HuH-7.5 (cell line): ENCODE measurements at regions not wholly inside any gene's neighbourhood (a gene's known extent, or its start where the extent isn't known, plus 50 kb on each side); places are given as distances from the start of the nearest gene placed in this dataset.

Experiments
- DNase-seq: peaks from one replicate; pipeline ENCODE4 v3.0.0; 2011; ENCODE audit warnings: low spot score

DNA sequence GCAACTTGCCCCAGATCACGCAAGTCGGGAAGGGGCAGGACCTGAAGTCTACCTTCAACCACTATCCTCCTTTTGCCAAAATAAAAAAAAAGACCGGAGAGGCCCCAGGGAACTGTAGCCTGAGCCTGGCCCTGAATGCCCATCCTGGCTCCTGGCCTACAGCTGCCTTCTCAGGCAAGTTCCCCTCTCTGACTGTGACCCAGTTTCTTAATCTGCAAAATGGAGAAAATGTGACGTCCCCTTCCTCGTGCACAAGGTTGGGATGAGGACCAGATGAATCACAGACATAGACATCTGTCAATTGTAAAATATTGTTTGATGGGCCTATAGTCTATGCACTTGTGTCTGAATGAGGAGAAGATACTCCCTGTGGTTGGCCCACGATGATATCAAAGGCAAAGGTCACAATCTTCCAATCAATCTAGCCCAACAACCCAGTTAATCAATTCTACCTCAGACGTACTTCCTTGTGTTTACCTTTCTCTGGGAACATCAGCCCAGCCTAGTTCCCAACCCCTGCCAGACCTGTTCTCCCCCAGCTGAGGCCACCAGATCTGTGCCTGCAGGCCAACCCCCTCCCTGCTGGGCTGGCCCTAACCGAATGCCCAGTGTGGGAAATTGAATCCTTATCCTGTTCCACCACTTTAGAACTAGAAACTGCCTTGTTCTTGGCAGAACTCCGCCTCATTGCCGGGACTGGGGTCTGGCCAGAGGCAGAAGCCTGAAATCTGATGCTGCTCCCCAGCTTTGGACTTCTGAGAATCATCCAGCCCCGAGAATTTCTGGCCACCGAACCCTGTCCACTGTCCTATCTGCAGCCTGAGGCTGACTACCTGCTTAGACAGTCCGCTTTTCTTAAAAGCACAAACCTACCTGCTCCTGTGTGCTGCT, 101.8 kb upstream of the LIPC start:
- no peak for DNase-seq

DNA sequence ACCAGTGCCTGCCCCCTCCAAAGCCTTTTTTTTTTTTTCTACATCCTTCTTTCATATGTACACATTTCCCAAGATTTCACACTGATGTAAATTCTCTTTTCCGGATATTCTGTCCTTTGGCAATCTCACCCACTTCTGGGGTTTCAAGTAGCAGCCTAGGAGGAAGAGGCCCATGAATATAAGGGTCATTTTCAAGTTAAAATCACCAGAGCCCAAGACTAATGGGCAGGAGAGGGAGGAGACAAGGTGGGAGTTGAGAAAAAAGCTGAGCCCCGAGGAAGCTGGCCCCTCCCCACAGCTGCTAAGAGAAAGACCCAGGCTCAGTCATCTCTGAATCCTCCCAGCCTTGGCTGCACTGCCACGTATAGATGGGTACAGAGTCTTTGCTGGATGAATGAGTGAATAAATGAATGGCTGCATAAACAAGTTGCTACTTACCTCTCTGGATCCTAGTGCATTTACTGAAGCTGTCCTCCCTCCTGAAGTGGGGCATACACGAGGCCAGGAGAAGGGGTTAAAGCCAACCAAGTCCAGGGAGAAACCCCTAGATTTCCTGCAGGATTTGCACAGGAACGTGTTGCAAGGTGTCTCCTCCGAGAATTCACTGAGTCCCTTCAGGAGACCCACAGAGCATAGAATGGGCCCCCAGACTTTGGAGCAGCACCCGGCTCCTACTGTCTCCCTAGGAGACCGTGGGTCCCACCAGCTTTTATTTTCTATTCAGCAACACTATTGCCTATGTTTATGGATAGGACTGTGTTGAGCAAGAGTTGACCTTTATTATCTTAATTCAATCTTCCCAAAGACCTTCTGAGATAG, 100.8 kb upstream of the LIPC start:
- no peak for DNase-seq

DNA sequence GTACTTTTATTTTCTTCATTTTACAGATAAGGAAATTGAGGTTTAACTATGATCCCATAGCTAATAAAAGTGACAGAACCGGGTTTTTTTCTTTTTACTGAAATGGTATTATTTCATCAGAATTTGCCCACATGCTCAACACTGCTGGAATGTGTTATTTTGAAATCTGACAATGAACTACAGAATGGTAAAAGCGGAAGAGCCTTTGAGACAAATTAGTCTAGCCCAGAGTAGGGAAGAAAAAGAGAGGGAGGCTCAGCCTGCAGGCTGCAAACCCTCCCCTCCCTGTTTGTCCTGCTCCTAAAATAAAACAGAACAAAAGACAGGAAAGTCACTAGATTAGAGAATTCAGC, 100.3 kb upstream of the LIPC start:
- DNase-seq: no peak

DNA sequence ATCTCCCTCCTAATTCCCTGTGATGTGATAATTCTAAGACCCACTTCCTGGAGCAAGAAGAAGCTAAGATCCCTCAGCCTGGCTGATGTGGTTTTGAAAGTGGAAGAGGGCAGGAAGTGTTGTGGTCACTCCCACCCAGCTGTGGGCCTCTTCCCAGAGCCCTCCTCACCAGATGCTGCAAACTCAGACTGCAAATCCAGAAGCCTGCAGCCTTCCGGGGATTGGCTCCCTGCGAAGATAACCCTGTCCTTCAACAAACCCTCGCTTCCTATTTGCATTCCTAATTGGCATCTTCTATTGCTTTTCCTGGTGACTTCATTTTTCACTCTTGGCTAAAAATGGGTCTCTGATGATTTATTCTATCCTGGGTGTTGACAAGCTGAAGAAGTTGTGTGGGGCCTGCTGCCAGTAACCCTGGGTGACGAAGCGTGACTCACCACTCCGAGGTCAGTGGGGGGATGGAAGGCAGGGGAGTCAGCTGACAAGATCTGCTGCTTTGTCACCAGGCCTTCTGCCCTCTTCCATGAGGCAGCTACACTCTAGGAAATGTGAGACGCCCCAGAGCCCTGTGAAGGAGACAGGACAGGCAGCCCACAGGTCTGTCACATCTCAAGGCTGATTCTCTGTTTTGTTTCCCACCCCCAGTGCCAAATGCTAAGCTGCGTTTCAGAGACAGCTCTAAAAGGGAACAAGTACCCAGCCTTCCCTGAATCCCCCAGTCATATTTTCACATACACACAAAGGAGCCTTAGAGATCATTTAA, 99.7 kb upstream of the LIPC start:
- no peak for DNase-seq

DNA sequence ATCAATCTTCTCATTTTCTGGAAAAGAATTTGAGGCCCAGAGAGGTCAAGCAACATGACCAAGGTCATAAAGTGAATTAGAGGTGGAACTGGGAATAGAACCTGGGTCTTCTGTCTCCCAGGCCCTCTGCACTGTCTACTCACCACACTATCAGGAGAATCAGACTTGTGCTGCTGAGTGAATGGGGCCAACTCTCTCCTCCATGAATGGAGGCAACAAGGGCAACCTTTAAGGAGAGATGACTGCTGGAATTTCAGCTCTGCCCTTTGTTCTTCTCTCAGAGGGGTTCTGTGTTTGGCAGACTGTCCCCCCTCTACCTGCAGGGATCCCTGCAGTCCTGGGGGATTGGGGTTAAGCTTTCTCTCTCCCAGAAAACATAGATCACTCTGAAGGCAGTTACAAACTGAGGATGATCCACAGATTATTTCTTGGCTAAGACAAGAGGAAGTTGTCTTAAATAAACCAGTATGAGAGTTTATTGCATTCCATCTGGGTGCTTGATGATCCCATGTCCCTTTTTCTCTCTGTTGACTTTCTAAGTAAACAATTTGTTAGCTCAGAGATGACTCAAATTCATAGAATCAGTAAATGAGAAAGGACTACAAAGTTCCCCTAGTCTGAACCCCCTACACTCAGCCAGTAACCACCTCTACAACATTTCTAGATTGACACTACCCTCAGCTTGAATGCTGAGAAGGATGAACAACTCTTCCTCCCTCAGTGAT, 99.0 kb upstream of the LIPC start:
- no peak for DNase-seq

DNA sequence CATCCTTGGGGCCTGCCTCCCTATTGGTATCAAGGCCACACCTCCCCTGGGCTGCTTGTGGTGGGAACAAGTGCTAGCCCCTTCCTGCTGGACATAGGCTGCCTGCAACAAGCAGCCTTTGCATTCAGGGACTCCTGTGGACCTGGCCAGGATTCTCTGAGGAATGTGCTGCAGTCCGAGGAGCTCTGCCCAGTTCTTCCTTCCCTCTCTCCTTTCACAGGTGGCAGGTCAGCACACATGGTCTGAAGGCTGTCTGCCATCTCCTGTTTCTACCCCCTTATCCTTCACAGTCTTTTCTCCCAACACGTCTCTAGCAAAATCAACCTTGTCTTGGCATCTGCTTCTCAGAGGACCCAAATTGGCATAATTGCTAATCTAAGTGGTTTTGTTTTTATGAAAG, 97.0 kb upstream of the LIPC start:
- DNase-seq: no peak

DNA sequence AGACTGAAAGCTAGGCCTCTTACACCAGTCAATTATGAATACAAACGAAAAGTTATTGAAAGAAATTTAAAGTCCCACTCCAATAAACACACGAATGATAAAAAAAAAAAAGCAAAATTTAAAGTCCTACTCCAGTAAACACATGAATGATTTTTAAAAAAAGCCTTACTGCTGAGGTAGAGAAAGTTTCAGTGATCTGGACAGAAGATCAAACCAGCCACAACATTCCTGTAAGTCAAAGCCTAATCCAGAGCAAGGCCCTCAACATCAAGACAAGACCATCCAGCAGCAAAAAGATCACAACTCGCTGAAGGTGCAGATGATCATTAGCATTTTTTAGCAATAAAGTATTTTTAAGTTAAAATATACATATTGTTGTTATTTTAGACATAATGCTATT, 95.6 kb upstream of the LIPC start:
- no peak for DNase-seq

DNA sequence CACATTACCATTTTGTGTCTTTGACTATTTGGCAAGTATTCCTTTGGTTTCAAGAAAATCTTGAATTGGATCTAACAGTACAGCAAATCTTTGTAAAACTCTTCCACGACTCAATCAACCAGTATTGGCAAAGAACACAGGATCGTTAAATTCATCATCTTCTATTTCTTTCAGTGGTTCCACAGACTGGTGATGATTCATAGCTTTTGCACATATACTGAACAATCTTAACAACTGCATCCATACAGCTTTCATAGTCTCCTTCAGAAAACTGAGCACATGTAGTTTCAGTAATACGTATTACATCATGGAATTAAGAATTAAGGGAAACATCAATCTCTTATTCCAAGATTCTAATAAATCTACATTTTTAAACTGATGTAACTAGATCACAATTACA, 91.6 kb upstream of the LIPC start:
- DNase-seq: no peak

DNA sequence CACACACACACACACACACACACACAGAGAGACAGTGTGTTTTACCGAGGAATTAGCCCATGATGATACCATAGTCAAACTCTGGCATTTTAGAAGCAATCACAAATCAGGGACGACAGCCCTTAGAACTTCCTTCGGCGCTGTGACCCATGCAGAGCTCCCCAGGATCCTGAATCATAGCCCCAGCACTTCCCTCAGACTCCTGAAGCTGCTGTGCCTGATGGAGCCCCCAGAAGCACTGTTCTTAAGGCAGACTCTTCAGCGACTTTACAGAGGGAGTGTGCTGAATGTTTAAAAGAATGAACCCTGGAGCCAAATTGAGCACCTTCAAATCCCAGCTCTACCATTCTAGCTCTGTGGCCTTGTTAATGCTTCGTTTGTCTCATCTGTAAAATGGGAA, 89.3 kb upstream of the LIPC start:
- no peak for DNase-seq

DNA sequence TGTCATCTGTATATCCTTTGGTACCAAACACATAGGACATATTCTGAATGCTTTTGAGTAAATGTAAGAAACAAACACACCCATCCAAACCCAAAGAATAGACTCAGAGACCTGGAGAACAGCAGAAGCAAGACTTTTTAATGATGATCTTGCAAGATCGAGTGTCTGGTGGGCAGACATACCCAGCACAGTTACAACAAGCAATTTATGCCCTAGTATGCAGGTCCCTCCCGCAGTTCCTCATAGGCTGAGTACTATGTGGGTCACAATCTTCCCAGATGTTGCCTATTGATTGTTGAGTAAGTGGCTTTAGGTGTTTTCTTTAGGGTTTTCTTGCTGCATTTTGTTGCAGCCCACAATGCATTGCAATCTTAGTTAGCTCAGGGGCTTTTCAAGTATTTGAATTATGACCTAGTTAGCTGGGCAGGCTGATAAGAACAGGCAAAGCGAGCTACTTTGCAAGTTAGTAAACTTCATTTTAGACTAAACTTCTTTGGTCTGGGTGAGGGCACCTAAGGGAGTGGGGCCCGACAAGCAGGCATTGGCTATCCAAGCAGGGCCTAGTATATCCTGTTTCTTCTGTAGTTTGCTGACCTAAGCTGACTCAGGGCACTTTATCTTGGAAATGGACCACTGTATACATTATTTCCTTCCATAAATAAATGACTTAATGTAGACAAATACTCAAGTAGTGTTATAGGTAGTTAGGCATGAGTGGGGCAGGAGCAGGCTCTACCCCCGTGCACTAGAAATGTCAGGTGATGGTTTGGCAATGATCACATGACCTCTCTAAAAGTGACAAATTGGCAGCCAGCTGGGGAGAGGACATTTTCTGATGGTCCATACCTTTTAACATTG, 87.3 kb upstream of the LIPC start:
- DNase-seq: no peak

DNA sequence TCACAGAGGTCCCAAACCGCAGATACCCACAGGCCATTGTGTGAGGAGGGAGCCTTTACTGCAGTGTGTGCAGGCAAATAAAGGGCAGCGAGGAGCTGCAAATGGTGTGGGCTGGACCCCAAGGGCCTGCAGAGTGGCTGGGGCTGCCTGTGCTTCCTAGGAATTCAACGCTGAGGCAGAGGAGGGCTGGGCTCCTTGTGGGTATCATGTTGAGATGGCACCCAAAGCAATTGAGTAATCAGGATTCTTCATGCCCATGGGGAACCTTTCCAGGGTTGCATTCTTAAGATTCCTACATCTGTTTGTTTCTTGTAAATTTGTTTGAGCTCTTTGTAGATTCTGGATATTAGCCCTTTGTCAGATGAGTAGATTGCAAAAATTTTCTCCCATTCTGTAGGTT, 85.4 kb upstream of the LIPC start:
- DNase-seq: no peak

DNA sequence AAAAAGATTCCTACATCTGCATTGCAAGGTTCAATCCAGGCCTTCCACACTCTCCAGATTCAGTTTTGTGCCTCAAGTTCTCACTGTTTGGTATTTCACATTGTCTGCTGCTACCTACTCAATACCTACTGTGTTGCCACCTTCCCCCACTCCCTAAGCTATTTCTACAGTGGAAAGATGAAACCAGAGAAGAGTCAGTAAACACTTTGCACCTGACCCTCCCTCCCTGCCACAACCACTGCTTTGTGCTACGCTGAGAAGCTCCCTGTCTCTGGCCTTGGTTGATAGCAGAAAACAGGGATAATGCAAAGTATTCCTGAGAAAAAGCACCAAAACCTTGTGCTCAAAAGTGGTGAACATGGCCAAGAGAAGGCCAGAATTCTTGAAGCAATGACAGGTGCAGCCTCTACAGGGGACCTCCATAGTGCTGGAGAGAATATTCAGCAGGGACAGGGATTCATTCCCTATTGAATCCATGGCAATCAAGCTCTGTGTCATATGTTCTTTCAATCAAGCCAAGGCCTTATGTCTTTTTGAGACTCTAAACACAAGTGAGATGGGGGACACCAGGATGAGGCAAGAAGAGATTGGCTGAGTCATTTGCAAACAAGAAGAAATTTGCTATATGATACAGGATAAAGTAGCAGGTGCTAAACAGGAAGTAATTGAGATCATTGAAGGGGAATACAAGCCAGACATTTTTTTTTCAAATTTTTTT, 83.5 kb upstream of the LIPC start:
- no peak for DNase-seq

DNA sequence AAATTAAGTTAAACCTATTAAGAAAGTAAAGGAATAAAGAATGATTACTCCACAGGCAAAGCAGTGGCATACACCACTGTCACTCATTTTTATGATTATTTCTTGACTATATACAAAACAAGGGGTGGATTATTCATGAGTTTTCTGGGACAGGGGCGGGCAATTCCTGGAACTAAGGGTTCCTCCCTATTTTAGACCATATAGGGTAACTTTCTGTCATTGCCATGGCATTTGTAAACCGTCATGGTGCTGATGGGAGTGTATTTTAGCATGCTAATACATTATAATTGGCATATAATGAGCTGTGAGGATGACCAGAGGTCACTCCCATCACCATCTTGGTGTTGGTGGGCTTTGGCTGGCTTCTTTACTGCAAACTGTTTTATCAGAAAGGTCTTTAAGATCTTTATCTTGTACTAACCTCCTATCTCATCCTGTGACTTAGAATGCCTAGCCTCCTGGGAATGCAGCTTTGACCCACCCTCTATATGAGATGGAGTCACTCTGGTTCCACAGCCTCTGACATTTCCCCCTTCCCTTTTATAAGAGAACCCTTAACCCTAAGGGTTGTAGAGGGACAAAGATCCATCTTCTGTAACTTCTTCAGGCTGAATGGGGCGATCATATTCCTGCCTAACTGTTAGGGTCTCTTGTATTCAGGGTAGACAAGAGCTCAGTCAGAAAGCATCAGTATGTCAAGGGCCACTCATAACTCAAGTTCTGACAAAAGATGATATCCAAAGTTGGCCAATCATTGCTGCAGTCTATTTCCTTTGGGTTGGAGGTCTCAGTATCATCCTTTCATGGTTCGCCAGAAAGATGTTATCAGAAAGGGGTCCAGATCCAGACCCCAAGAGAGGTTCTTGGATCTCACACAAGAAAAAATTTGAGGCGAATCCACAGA, 79.5 kb upstream of the LIPC start:
- no peak for DNase-seq

DNA sequence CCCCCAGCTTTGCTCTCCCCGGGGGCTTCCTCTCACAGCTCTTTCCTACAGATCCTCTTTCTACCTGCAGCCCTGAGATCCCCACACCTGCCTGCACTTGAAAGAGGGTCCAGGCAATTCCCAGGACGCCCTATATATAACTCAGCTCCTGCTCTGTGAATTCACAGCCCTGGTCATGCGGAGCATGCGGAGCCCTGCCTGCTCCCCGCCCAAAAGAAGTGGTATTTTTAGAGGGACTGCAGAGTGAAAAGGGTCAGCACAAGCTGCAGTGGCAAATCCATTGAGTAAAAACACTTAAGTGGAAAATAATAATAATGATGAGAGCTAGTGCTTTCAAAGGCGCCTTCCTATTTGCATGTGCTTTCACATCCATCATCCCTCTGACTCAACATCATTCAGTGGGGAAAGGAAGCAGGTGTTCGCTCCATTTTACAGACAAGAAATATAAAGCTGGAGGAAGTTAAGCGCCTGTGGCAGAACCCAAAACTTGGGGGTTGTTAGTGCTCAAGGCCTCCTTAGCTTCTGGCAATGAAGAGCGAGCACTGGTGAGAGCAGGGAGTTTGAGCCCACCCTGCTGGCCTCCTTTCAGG, 76.3 kb upstream of the LIPC start:
- DNase-seq: no peak

DNA sequence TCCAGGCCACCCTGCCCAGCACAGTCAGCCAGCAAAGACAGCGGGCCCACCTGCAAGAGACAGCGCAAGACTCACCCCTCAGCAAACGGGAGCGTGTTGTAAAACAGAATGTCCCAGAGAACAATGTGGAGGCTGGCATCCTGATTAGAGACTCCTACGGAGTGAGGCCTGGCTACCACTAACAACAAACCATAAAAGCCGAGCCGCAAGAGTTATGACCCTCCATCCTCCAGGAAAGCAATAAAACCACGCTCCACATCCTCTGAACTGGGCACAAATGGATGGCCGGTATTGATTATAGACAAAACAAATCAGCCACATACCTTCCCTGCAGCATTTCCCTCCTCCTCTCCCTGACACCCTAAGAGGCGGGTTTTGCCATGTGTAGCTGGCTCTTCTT, 75.8 kb upstream of the LIPC start:
- no peak for DNase-seq

DNA sequence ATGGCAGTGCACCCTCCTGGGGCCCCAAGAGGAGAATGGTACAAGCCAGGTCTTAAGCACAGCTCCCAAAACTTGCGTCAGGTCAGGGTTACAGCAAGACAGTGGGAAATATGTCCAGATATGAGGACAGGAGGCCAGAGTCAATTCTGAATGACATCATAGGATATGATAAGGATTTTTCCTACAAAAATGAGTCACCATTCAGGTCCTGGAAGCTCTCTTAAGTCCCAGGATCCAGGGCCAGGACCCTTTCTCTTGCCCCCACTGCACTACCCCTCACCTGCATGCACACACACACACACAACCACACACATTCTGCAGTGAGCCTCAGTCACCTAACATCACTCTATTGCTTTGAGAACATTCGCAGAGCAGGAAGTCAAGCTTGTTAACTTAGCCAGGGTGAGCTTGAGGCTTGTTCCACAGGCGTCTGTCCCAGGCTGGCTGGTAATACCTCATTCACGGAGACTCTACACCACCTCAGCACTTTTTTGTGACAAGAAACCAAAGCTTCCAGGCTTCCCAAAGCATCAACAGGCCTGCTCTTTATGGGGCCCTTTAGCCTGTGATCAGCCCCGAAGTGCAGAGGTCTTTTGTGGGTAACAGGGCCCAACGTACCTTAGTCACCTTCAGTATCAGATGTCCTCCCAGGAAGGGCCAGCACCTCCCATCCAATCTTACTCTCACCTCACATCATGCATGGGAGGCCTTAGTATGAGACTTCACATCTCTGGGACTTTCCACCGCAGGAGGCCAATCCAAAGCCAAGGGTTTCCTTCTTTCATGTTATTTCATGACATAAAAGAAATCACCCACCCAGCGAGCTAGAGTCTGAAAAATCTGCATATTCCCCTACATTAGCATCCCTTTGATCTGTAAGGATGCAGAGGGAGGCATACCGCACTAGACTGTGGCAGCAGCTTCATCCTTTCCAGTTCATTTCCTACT, 74.0 kb upstream of the LIPC start:
- no peak for DNase-seq

DNA sequence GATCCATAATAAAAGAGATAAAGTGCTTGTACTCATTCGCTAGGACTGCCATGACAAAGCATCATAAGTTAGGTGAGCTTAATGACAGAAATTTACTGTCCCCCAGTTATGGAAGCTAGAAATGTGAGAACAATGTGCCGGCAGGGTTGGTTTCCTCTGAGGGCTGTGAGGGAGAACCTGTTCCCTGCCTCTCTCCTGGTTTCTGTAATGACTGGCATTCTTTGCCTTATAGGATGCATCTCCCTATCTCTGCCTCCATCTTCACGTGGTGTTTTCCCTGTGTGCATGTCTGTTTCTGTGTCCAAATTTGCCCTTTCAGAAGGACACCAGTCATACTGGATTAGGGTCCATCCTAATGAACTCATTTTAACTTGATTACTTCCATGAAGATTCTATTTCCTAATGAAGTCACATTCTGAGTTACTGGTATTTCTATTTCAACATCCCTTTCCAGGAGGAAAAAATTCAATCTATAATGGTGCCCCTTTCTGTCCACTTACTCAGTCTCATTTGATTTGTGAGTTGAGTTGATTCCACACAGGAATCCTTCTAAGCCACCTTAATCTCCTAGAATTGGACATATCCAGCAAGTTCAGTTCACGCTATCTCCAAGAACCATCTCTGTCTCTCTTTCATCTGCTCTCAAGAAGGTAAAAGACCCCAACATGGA, 71.2 kb upstream of the LIPC start:
- no peak for DNase-seq
